K562 (cell line): ENCODE measurements at regions not wholly inside any gene's neighbourhood (a gene's known extent, or its start where the extent isn't known, plus 50 kb on each side); places are given as distances from the start of the nearest gene placed in this dataset.
A peak's percentile ranks its signal among the peaks of the same experiment; 100 is the strongest.

Experiments used
- ATAC-seq: fragments of 200-7000 bp; cut with Tn5 transposase; 3 replicates; pipeline ENCODE4 v1.9.1; 2020; ENCODE audit warnings: moderate library complexity
- BruUV-seq: library from RNA; stranded (reverse); fragments of 400-500 nt; replicated peaks from 2 replicates; lab custom pipeline; 2021; lab: Mats Ljungman, UMichigan
- CTCF ChIA-PET: fragments of 300-600 bp; formaldehyde crosslinking; extraction: SDS; loops from one replicate; lab custom pipeline; 2021; ENCODE audit warnings: low intra/inter-chr PET ratio; lab: Yijun Ruan, JAX
- POLR2A ChIA-PET: fragments of 300-600, 350-650 bp; sonication (Branson Sonifier 250); formaldehyde crosslinking; extraction: SDS; loops from one replicate; lab custom pipeline; 2021; ENCODE audit warnings: antibody characterized with exemption, inconsistent platforms; lab: Yijun Ruan, JAX
- DNase-seq, 4 experiments: peaks; one replicate each; pipeline versions ENCODE4 v3.0.0 to v3.0.0-alpha.2; 2011 to 2018; ENCODE audit warnings: low spot score in 3 of 4, mixed read lengths in 3 of 4; ENCODE audit errors: extremely low read depth in 1 of 4
- FAIRE-seq: peaks from 2 replicates; lab custom pipeline; 2011; peaks lifted over from hg19 to GRCh38; lab: Jason Lieb, UNC
- H2AFZ ChIP-seq: 2 replicates; pipeline ENCODE4 v1.6.0; 2011; ENCODE audit warnings: low read depth, low read length, control low read depth, inconsistent platforms
- H3K27ac ChIP-seq: fragments of 200-600 bp; 3 replicates; pipeline ENCODE4 v1.8.0; 2011; ENCODE audit warnings: low read depth, mild to moderate bottlenecking, control low read depth, inconsistent platforms, low read length, moderate library complexity, mixed read lengths; ENCODE audit errors: extremely low read depth
- H3K27me3 ChIP-seq, 2 experiments: fragments of 300-600 bp in 1 of 2; 2 replicates in 1 of 2; 3 replicates in 1 of 2; pipeline versions ENCODE4 v1.6.0 to v1.8.0; 2011; ENCODE audit warnings: inconsistent platforms in 2 of 2, low read length in 2 of 2, mild to moderate bottlenecking in 1 of 2, mixed read lengths in 1 of 2, moderate library complexity in 1 of 2; ENCODE audit not compliant: control insufficient read depth in 2 of 2, insufficient read depth in 2 of 2
- H3K36me3 ChIP-seq: fragments of 300-600 bp; 3 replicates; pipeline ENCODE4 v1.8.0; 2011; ENCODE audit warnings: mild to moderate bottlenecking, low read length, inconsistent platforms; ENCODE audit not compliant: control insufficient read depth, insufficient read depth
- H3K4me1 ChIP-seq, 2 experiments: fragments of 200-600 bp in 1 of 2; replicated peaks in 1 of 2; 2 replicates in 1 of 2; 3 replicates in 1 of 2; pipeline versions ENCODE4 v1.5.1 to v1.8.0; 2011; ENCODE audit warnings: inconsistent platforms in 2 of 2, low read length in 2 of 2, mild to moderate bottlenecking in 1 of 2, mixed read lengths in 1 of 2, moderate library complexity in 1 of 2; ENCODE audit not compliant: control insufficient read depth in 2 of 2, insufficient read depth in 2 of 2
- H3K4me2 ChIP-seq: 2 replicates; pipeline ENCODE4 v1.6.1; 2011; ENCODE audit warnings: low read length, control low read depth, inconsistent platforms, mixed read lengths; ENCODE audit not compliant: insufficient read depth
- H3K4me3 ChIP-seq: fragments of 200-600 bp; sonication (generic), shearing (Covaris generic); 2 replicates; pipeline ENCODE4 v1.5.1; 2016; ENCODE audit warnings: control low read depth, inconsistent platforms
- H3K79me2 ChIP-seq: fragments of 200-600 bp; 3 replicates; pipeline ENCODE4 v1.8.0; 2011; ENCODE audit warnings: low read length, inconsistent platforms; ENCODE audit not compliant: control insufficient read depth, insufficient read depth
- H3K9ac ChIP-seq, 2 experiments: 2 replicates each; pipeline versions ENCODE4 v1.6.0 to v1.6.1; 2011; ENCODE audit warnings: low read depth in 2 of 2, low read length in 2 of 2, control low read depth in 1 of 2, inconsistent platforms in 1 of 2, mild to moderate bottlenecking in 1 of 2, mixed read lengths in 1 of 2; ENCODE audit not compliant: insufficient read depth in 1 of 2
- H3K9me1 ChIP-seq: one replicate; pipeline ENCODE4 v1.6.0; 2011; ENCODE audit warnings: inconsistent platforms, mild to moderate bottlenecking, low read length, moderate library complexity; ENCODE audit not compliant: control insufficient read depth, insufficient read depth
- H3K9me3 ChIP-seq: replicated peaks from 2 replicates; pipeline ENCODE4 v1.5.1; 2011; ENCODE audit warnings: low read depth, low read length, inconsistent platforms; ENCODE audit not compliant: control insufficient read depth, insufficient read depth
- H4K20me1 ChIP-seq: replicated peaks from 2 replicates; pipeline ENCODE4 v1.6.1; 2011; ENCODE audit warnings: low read length, inconsistent platforms, mixed read lengths; ENCODE audit not compliant: control insufficient read depth, insufficient read depth
- CBX5 ChIP-seq: IDR thresholded peaks from 2 replicates; pipeline ENCODE4 v1.6.1; 2014; ENCODE audit warnings: low read depth, borderline replicate concordance
- IRF2 ChIP-seq: sonication (generic); formaldehyde crosslinking; IDR thresholded peaks from 2 replicates; pipeline ENCODE4 v1.8.1; 2022; ENCODE audit warnings: mild to moderate bottlenecking, missing genetic modification reagents
- PHF21A ChIP-seq: fragments of 450-650 bp; IDR thresholded peaks from 2 replicates; pipeline ENCODE4 v1.6.1; 2017; ENCODE audit warnings: low read depth, borderline replicate concordance
- RBM14 ChIP-seq: fragments of 200-400 bp; formaldehyde crosslinking; IDR thresholded peaks from 2 replicates; pipeline ENCODE4 v1.6.1; 2018; ENCODE audit warnings: low read depth, mild to moderate bottlenecking, low read length, moderate library complexity, borderline replicate concordance; ENCODE audit not compliant: insufficient read depth
- USF2 ChIP-seq: sonication (generic); formaldehyde crosslinking; IDR thresholded peaks from 2 replicates; pipeline ENCODE4 v1.5.0; 2020; ENCODE audit warnings: missing genetic modification reagents
- YY1 ChIP-seq, 3 experiments: IDR thresholded peaks; 2 replicates each; pipeline ENCODE4 v1.6.1; 2011; ENCODE audit warnings: low read length in 2 of 3, mild to moderate bottlenecking in 2 of 3, moderate library complexity in 2 of 3, borderline replicate concordance in 1 of 3, control low read depth in 1 of 3, low read depth in 1 of 3; ENCODE audit not compliant: insufficient read depth in 3 of 3, insufficient replicate concordance in 2 of 3, control insufficient read depth in 1 of 3, insufficient read length in 1 of 3; ENCODE audit errors: extremely low read depth in 1 of 3
- ZNF75A ChIP-seq: fragments of 450-650 bp; formaldehyde crosslinking; IDR thresholded peaks from 2 replicates; pipeline ENCODE4 v1.4.0; 2020; ENCODE audit warnings: mild to moderate bottlenecking
- ZNF830 ChIP-seq: fragments of 250-450 bp; sonication (Bioruptor Pico); IDR thresholded peaks from 2 replicates; pipeline ENCODE4 v1.5.0; 2021; ENCODE audit warnings: mild to moderate bottlenecking
- WGBS: fragments of 100-300 bp; shearing (Covaris generic); methylation state at CpG from one replicate; pipeline ENCODE4 v1.1.6; 2016; ENCODE audit warnings: low coverage, mixed read lengths; ENCODE audit not compliant: insufficient coverage; ENCODE audit errors: missing lambda C conversion rate; 5-methylcytosine and 5-hydroxymethylcytosine counted together
- in situ Hi-C: fragments of 300-500 bp; cut with MboI; formaldehyde crosslinking; loops from 4 replicates; pipeline ENCODE4 v1.15.0; 2018; ENCODE audit warnings: inconsistent platforms, mixed read lengths
- intact Hi-C: fragments of 100-400 bp; cut with micrococcal nuclease; formaldehyde crosslinking; loops from 2 replicates; pipeline ENCODE4 v1.14.2; 2022

- Histone ChIP-seq H3K9me3 (no peaks in the 10 kb centered on the region; the same call in 1 of the 2 replicates), H3K27me3 (no peaks in the 10 kb centered on the region), H2AFZ (no peak overlapping the region), H3K4me1 (no peaks in the 10 kb centered on the region), H3K79me2 (no peaks in the 10 kb centered on the region)
- BruUV-seq = no TSS peak
- no peak for TF ChIP-seq RBM14
- TF ChIP-seq ZNF830 = no peak
- no peak for TF ChIP-seq PHF21A
- TF ChIP-seq IRF2 = peak; percentile 61; the same call in 1 of the 2 replicates
- no peak for TF ChIP-seq CBX5
- TF ChIP-seq USF2 = 0 out of 2 replicates have a peak, but pooled peaks have one; percentile 1
- no peak for TF ChIP-seq ZNF75A (CRISPR knock-in tag)
- TF ChIP-seq YY1 (IDR thresholded peaks at IDR 0.05; ENCODE audit: borderline replicate concordance in 1 of 3, control insufficient read depth in 1 of 3, extremely low read depth in 1 of 3, insufficient read depth in 3 of 3, insufficient read length in 1 of 3, insufficient replicate concordance in 2 of 3, low read depth in 1 of 3, low read length in 2 of 3) = no peak
- TF ChIP-seq, all 486 proteins: peak for 2
- POLR2A ChIA-PET = no interaction called here
- Histone ChIP-seq H3K9me1 (no peaks in the 10 kb centered on the region), H3K4me2 (no peak overlapping the region), H3K4me3 (no peak overlapping the region), H3K36me3 (no peaks in the 10 kb centered on the region), H3K27ac (no peak overlapping the region), H4K20me1 (no peaks in the 10 kb centered on the region), H3K9ac (no peak overlapping the region)
- intact Hi-C loops = no loop called here
- DNase-seq (no peak), FAIRE-seq (no peak), ATAC-seq (no peak)
- WGBS = 2% methylated on average over 2 of the region's 2 CpGs
- in situ Hi-C loops = no loop called here
- CTCF ChIA-PET = no interaction called here
These were observed 519.9 kb upstream of the SPRY2 start for GRCh38 chr13:80860845-80861244.
